ENCODE measurements at regions not wholly inside any gene's neighbourhood (a gene's known extent, or its start where the extent isn't known, plus 50 kb on each side); places are given as distances from the start of the nearest gene placed in this dataset.
"Not testable (repeated sequence)": the region's sequence is repeated elsewhere in the genome, so short reads cannot be mapped to it uniquely, and the experiment has no call there.

- peak overlapping the region; percentile 82 for H3K27ac ChIP-seq
- H3K9me3 ChIP-seq (ENCODE audit: severe bottlenecking) = no peaks in the 10 kb centered on the region
- DNase-seq = peak; percentile 26
- H3K27me3 ChIP-seq (ENCODE audit: insufficient read depth, low read depth, severe bottlenecking) = no peaks in the 10 kb centered on the region
- TF ChIP-seq CTCF (IDR thresholded peaks at IDR 0.05; ENCODE audit: low read depth, low read length) = no peak
- peak overlapping the region; percentile 62 for H3K4me3 ChIP-seq (ENCODE audit: low read depth, low read length)
- H3K36me3 ChIP-seq = no peaks in the 10 kb centered on the region; the same call in 1 of the 2 replicates
Measured at GRCh38 chr10:46787321-46787615, 124.0 kb upstream of the PTPN20 start.

- not testable (repeated sequence) for H3K9me3 ChIP-seq (ENCODE audit: severe bottlenecking); H3K4me3 ChIP-seq (ENCODE audit: low read depth, low read length); H3K27ac ChIP-seq; H3K27me3 ChIP-seq (ENCODE audit: insufficient read depth, low read depth, severe bottlenecking); DNase-seq; H3K36me3 ChIP-seq
Measured at GRCh38 chr10:46792657-46793357, 118.4 kb upstream of the PTPN20 start.

GRCh38 chr10:46796351-46796750 is 114.9 kb upstream of the PTPN20 start:
- not testable (repeated sequence) for H3K9me3 ChIP-seq (ENCODE audit: severe bottlenecking); H3K36me3 ChIP-seq; H3K4me3 ChIP-seq (ENCODE audit: low read depth, low read length); H3K27ac ChIP-seq; DNase-seq; H3K27me3 ChIP-seq (ENCODE audit: insufficient read depth, low read depth, severe bottlenecking)

GRCh38 chr10:46802010-46802409 is 109.2 kb upstream of the PTPN20 start:
- DNase-seq; H3K4me3 ChIP-seq (ENCODE audit: low read depth, low read length); H3K27ac ChIP-seq; H3K27me3 ChIP-seq (ENCODE audit: insufficient read depth, low read depth, severe bottlenecking); H3K9me3 ChIP-seq (ENCODE audit: severe bottlenecking); H3K36me3 ChIP-seq: not testable (repeated sequence)

- not testable (repeated sequence) for H3K9me3 ChIP-seq (ENCODE audit: severe bottlenecking); H3K27ac ChIP-seq; DNase-seq; H3K36me3 ChIP-seq; H3K4me3 ChIP-seq (ENCODE audit: low read depth, low read length); H3K27me3 ChIP-seq (ENCODE audit: insufficient read depth, low read depth, severe bottlenecking)
Measured at GRCh38 chr10:46803082-46803481, 108.1 kb upstream of the PTPN20 start.

- not testable (repeated sequence) for H3K36me3 ChIP-seq; H3K9me3 ChIP-seq (ENCODE audit: severe bottlenecking); H3K27ac ChIP-seq; H3K4me3 ChIP-seq (ENCODE audit: low read depth, low read length); DNase-seq; H3K27me3 ChIP-seq (ENCODE audit: insufficient read depth, low read depth, severe bottlenecking)
Measured at GRCh38 chr10:46810222-46810621, 101.0 kb upstream of the PTPN20 start.

GRCh38 chr10:46816126-46816525 is 95.1 kb upstream of the PTPN20 start:
- H3K27me3 ChIP-seq (ENCODE audit: insufficient read depth, low read depth, severe bottlenecking); H3K27ac ChIP-seq; DNase-seq; H3K4me3 ChIP-seq (ENCODE audit: low read depth, low read length); H3K36me3 ChIP-seq; H3K9me3 ChIP-seq (ENCODE audit: severe bottlenecking): not testable (repeated sequence)

GRCh38 chr10:46840393-46841050 is 70.7 kb upstream of the PTPN20 start:
- H3K4me3 ChIP-seq (ENCODE audit: low read depth, low read length); H3K27me3 ChIP-seq (ENCODE audit: insufficient read depth, low read depth, severe bottlenecking); H3K27ac ChIP-seq; DNase-seq; H3K9me3 ChIP-seq (ENCODE audit: severe bottlenecking); H3K36me3 ChIP-seq: not testable (repeated sequence)

GRCh38 chr10:46841051-46841593 is 70.1 kb upstream of the PTPN20 start:
- not testable (repeated sequence) for H3K36me3 ChIP-seq; H3K4me3 ChIP-seq (ENCODE audit: low read depth, low read length); H3K9me3 ChIP-seq (ENCODE audit: severe bottlenecking); H3K27me3 ChIP-seq (ENCODE audit: insufficient read depth, low read depth, severe bottlenecking); DNase-seq; H3K27ac ChIP-seq

GRCh38 chr10:46845194-46845593 is 66.0 kb upstream of the PTPN20 start:
- H3K4me3 ChIP-seq (ENCODE audit: low read depth, low read length); H3K36me3 ChIP-seq; H3K27ac ChIP-seq; H3K27me3 ChIP-seq (ENCODE audit: insufficient read depth, low read depth, severe bottlenecking); H3K9me3 ChIP-seq (ENCODE audit: severe bottlenecking); DNase-seq: not testable (repeated sequence)

GRCh38 chr10:46845640-46846039 is 65.6 kb upstream of the PTPN20 start:
- not testable (repeated sequence) for H3K27me3 ChIP-seq (ENCODE audit: insufficient read depth, low read depth, severe bottlenecking); DNase-seq; H3K9me3 ChIP-seq (ENCODE audit: severe bottlenecking); H3K36me3 ChIP-seq; H3K27ac ChIP-seq; H3K4me3 ChIP-seq (ENCODE audit: low read depth, low read length)

- not testable (repeated sequence) for H3K36me3 ChIP-seq; H3K27ac ChIP-seq; H3K4me3 ChIP-seq (ENCODE audit: low read depth, low read length); DNase-seq; H3K9me3 ChIP-seq (ENCODE audit: severe bottlenecking); H3K27me3 ChIP-seq (ENCODE audit: insufficient read depth, low read depth, severe bottlenecking)
Measured at GRCh38 chr10:46860753-46861152, 50.5 kb upstream of the PTPN20 start.

All from WERI-Rb-1 (cell line).